ENCODE measurements at regions not wholly inside any gene's neighbourhood (a gene's known extent, or its start where the extent isn't known, plus 50 kb on each side); places are given as distances from the start of the nearest gene placed in this dataset.

DNA sequence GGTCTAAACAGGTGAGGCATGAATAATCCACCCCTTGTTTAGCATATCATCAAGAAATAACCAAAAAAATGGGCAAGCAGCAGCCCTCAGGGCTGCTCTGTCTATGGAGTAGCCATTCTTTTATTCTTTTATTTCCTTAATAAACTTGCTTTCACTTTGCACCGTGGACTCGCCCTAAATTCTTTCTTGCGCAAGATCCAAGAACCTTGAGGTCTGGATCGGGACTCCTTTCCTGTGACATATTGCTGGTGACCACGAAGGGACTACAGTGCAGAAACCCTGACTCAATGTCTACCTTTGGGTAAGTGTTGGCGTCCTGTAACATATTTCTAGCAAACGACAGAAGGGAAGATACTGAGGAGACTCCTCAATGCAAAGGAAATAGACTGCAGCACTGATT is 1099.2 kb downstream of the FAM181B start:
- TF ChIP-seq POLR2A (IDR thresholded peaks at IDR 0.05; ENCODE audit: low read depth, low read length) (no peak), TAF1 (IDR thresholded peaks at IDR 0.05; ENCODE audit: borderline replicate concordance, low read depth, low read length) (no peak), POLR2AphosphoS5 (IDR thresholded peaks at IDR 0.05; ENCODE audit: low read depth, low read length) (no peak)

Measured in GM12892 (cell line).